HEK293 (cell line): ENCODE measurements at regions not wholly inside any gene's neighbourhood (a gene's known extent, or its start where the extent isn't known, plus 50 kb on each side); places are given as distances from the start of the nearest gene placed in this dataset.

Experiments used
- CTCF ChIA-PET: fragments of 350-600 bp; formaldehyde crosslinking; extraction: SDS; loops from one replicate; lab custom pipeline; 2021; ENCODE audit warnings: antibody characterized with exemption; lab: Yijun Ruan, JAX
- POLR2A ChIA-PET: fragments of 300-600 bp; formaldehyde crosslinking; extraction: SDS; loops from one replicate; lab custom pipeline; 2020; ENCODE audit warnings: antibody characterized with exemption, inconsistent platforms; lab: Yijun Ruan, JAX
- H3K27ac ChIP-seq: fragments of 200-500 bp; sonication (Bioruptor generic); 2 replicates; pipeline ENCODE4 v1.5.1; 2014; ENCODE audit warnings: low read depth, low read length, control low read depth, inconsistent platforms; ENCODE audit errors: extremely low read depth
- H3K36me3 ChIP-seq, 2 experiments: fragments of 200-500 bp in 1 of 2; sonication (Bioruptor generic) in 1 of 2; 1 replicate in 1 of 2; 2 replicates in 1 of 2; pipeline ENCODE4 v1.5.1; 2014 to 2017; ENCODE audit warnings: inconsistent platforms in 2 of 2, low read length in 2 of 2; ENCODE audit not compliant: control insufficient read depth in 2 of 2, insufficient read depth in 1 of 2
- H3K4me1 ChIP-seq: fragments of 200-500 bp; sonication (Bioruptor generic); 2 replicates; pipeline ENCODE4 v1.5.1; 2014; ENCODE audit warnings: mild to moderate bottlenecking, low read length, inconsistent platforms; ENCODE audit not compliant: control insufficient read depth, insufficient read depth
- H3K4me3 ChIP-seq: 2 replicates; pipeline ENCODE4 v1.5.1; 2011; ENCODE audit warnings: low read depth, mild to moderate bottlenecking, control low read depth, low read length, moderate library complexity
- H3K9me3 ChIP-seq: fragments of 200-500 bp; sonication (Bioruptor generic); 2 replicates; pipeline ENCODE4 v1.5.1; 2014; ENCODE audit warnings: low read depth, low read length, inconsistent platforms; ENCODE audit not compliant: control insufficient read depth, insufficient read depth
- GFI1B ChIP-seq: fragments of 450-650 bp; formaldehyde crosslinking; IDR thresholded peaks from 2 replicates; pipeline ENCODE4 v1.5.1; 2016; ENCODE audit warnings: missing biosample characterization, missing genetic modification characterization
- GLIS1 ChIP-seq: fragments of 450-650 bp; formaldehyde crosslinking; IDR thresholded peaks from 2 replicates; pipeline ENCODE4 v1.5.1; 2016; ENCODE audit warnings: missing biosample characterization, missing genetic modification characterization
- OVOL3 ChIP-seq: fragments of 450-650 bp; formaldehyde crosslinking; IDR thresholded peaks from 2 replicates; pipeline ENCODE4 v1.5.1; 2016; ENCODE audit warnings: missing biosample characterization, missing genetic modification characterization
- PATZ1 ChIP-seq: fragments of 450-650 bp; formaldehyde crosslinking; IDR thresholded peaks from 2 replicates; pipeline ENCODE4 v1.5.1; 2016; ENCODE audit warnings: missing biosample characterization, missing genetic modification characterization
- ZBTB26 ChIP-seq: fragments of 450-650 bp; formaldehyde crosslinking; optimal IDR thresholded peaks from 2 replicates; pipeline ENCODE3; 2016; ENCODE audit warnings: missing biosample characterization, mild to moderate bottlenecking, missing genetic modification characterization
- ZBTB48 ChIP-seq: fragments of 450-650 bp; formaldehyde crosslinking; IDR thresholded peaks from 2 replicates; pipeline ENCODE4 v1.5.1; 2016; ENCODE audit warnings: missing biosample characterization, missing genetic modification characterization
- ZFHX2 ChIP-seq: fragments of 450-650 bp; formaldehyde crosslinking; conservative IDR thresholded peaks from 2 replicates; pipeline ENCODE4 v1.5.1; 2016; ENCODE audit warnings: missing biosample characterization, missing genetic modification characterization
- ZNF10 ChIP-seq: fragments of 450-650 bp; formaldehyde crosslinking; IDR thresholded peaks from 2 replicates; pipeline ENCODE4 v1.5.1; 2017; ENCODE audit warnings: missing biosample characterization, missing genetic modification characterization
- ZNF132 ChIP-seq: fragments of 450-650 bp; formaldehyde crosslinking; IDR thresholded peaks from 2 replicates; pipeline ENCODE4 v1.5.1; 2017; ENCODE audit warnings: missing biosample characterization, missing genetic modification characterization, borderline replicate concordance
- ZNF184 ChIP-seq: fragments of 450-650 bp; IDR thresholded peaks from 2 replicates; pipeline ENCODE4 v1.5.1; 2018; ENCODE audit warnings: missing biosample characterization, mild to moderate bottlenecking, missing genetic modification characterization
- ZNF26 ChIP-seq: fragments of 450-650 bp; formaldehyde crosslinking; IDR thresholded peaks from 2 replicates; pipeline ENCODE4 v1.5.1; 2016; ENCODE audit warnings: missing biosample characterization, missing genetic modification characterization
- ZNF280C ChIP-seq: fragments of 450-650 bp; formaldehyde crosslinking; IDR thresholded peaks from 2 replicates; pipeline ENCODE4 v1.5.1; 2016; ENCODE audit warnings: missing biosample characterization, missing genetic modification characterization
- ZNF341 ChIP-seq: fragments of 450-650 bp; formaldehyde crosslinking; IDR thresholded peaks from 2 replicates; pipeline ENCODE4; 2016; ENCODE audit warnings: low read depth, missing biosample characterization, missing genetic modification characterization
- ZNF423 ChIP-seq: fragments of 450-650 bp; formaldehyde crosslinking; IDR thresholded peaks from 2 replicates; pipeline ENCODE4 v1.5.1; 2016; ENCODE audit warnings: missing biosample characterization, missing genetic modification characterization
- ZNF433 ChIP-seq: fragments of 450-650 bp; formaldehyde crosslinking; IDR thresholded peaks from 2 replicates; pipeline ENCODE4 v1.5.1; 2016; ENCODE audit warnings: missing biosample characterization, missing genetic modification characterization, low read depth
- ZNF510 ChIP-seq: fragments of 450-650 bp; formaldehyde crosslinking; IDR thresholded peaks from 2 replicates; pipeline ENCODE4 v1.5.1; 2018; ENCODE audit warnings: mild to moderate bottlenecking, missing genetic modification characterization, missing biosample characterization; ENCODE audit not compliant: insufficient replicate concordance
- ZNF580 ChIP-seq: fragments of 450-650 bp; formaldehyde crosslinking; IDR thresholded peaks from 2 replicates; pipeline ENCODE4 v1.5.1; 2016; ENCODE audit warnings: missing biosample characterization, missing genetic modification characterization
- ZNF626 ChIP-seq: fragments of 450-650 bp; sonication (Bioruptor Pico); formaldehyde crosslinking; IDR thresholded peaks from 2 replicates; pipeline ENCODE4 v1.5.1; 2018; ENCODE audit warnings: missing biosample characterization, missing genetic modification characterization, inconsistent platforms
- ZSCAN23 ChIP-seq: fragments of 450-650 bp; formaldehyde crosslinking; IDR thresholded peaks from 2 replicates; pipeline ENCODE4 v1.5.1; 2016; ENCODE audit warnings: missing biosample characterization, missing genetic modification characterization

- H3K9me3 ChIP-seq, result no peaks in the 10 kb centered on the region
- H3K36me3 ChIP-seq, result no peaks in the 10 kb centered on the region
- TF ChIP-seq ZBTB48 (tag by site-specific recombination), result no peak
- ChIA-PET POLR2A (no interaction called here), CTCF (no interaction called here)
- H3K4me1 ChIP-seq, result no peaks in the 10 kb centered on the region
- H3K27ac ChIP-seq, result no peak overlapping the region
- no peak overlapping the region for H3K4me3 ChIP-seq
These were observed 207.9 kb upstream of the KLF3 start for GRCh38 chr4:38456096-38456495.

GRCh38 chr4:38461342-38461741 is 202.7 kb upstream of the KLF3 start:
- Histone ChIP-seq H3K27ac (no peak overlapping the region), H3K36me3 (no peaks in the 10 kb centered on the region), H3K9me3 (no peaks in the 10 kb centered on the region), H3K4me1 (no peaks in the 10 kb centered on the region), H3K4me3 (no peak overlapping the region)
- ChIA-PET POLR2A (no interaction called here), CTCF (no interaction called here)
- TF ChIP-seq OVOL3 (tag by site-specific recombination) (no peak), ZNF26 (tag by site-specific recombination) (no peak), PATZ1 (tag by site-specific recombination) (no peak), ZFHX2 (no peak), ZNF280C (no peak), ZNF626 (tag by site-specific recombination) (no peak), ZNF580 (no peak), ZNF510 (tag by site-specific recombination) (no peak), ZBTB26 (no peak), GLIS1 (tag by site-specific recombination) (no peak), ZNF184 (tag by site-specific recombination) (no peak), ZNF341 (tag by site-specific recombination) (no peak), ZNF423 (tag by site-specific recombination) (no peak), ZNF132 (no peak), GFI1B (tag by site-specific recombination) (no peak), ZNF10 (tag by site-specific recombination) (no peak), ZNF433 (tag by site-specific recombination) (no peak), ZSCAN23 (tag by site-specific recombination) (no peak)
